ENCODE measurements at regions not wholly inside any gene's neighbourhood (a gene's known extent, or its start where the extent isn't known, plus 50 kb on each side); places are given as distances from the start of the nearest gene placed in this dataset.

- intact Hi-C loops (cut with DNase I) = no loop called here
- DNase-seq (ENCODE audit: low spot score) = no peak
Observed at GRCh38 chr6:18883851-18884250, 496.7 kb downstream of the RNF144B start.

- DNase-seq (ENCODE audit: low spot score) = no peak
- intact Hi-C loops (cut with DNase I) = no loop called here
Observed at GRCh38 chr6:18893540-18894269, 506.6 kb downstream of the RNF144B start.

GRCh38 chr6:18897350-18897749, 510.2 kb downstream of the RNF144B start:
- no peak for DNase-seq (ENCODE audit: low spot score)
- intact Hi-C loops (cut with DNase I) = no loop called here

GRCh38 chr6:18904681-18905080, 517.5 kb downstream of the RNF144B start:
- DNase-seq (ENCODE audit: low spot score) = no peak
- intact Hi-C loops (cut with DNase I) = no loop called here

GRCh38 chr6:18920701-18921100, 533.6 kb downstream of the RNF144B start:
- intact Hi-C loops (cut with DNase I) = no loop called here
- no peak for DNase-seq (ENCODE audit: low spot score)

- DNase-seq (ENCODE audit: low spot score) = no peak
- intact Hi-C loops (cut with DNase I) = no loop called here
Observed at GRCh38 chr6:18931086-18931485, 543.9 kb downstream of the RNF144B start.

- DNase-seq (ENCODE audit: low spot score) = no peak
- intact Hi-C loops (cut with DNase I) = no loop called here
Observed at GRCh38 chr6:18958146-18958545, 571.0 kb downstream of the RNF144B start.

- intact Hi-C loops (cut with DNase I) = no loop called here
- DNase-seq (ENCODE audit: low spot score) = no peak
Observed at GRCh38 chr6:18961566-18961965, 574.4 kb downstream of the RNF144B start.

- DNase-seq (ENCODE audit: low spot score) = no peak
- intact Hi-C loops (cut with DNase I) = no loop called here
Observed at GRCh38 chr6:18962361-18962905, 575.3 kb downstream of the RNF144B start.

- intact Hi-C loops (cut with DNase I) = no loop called here
- DNase-seq (ENCODE audit: low spot score) = no peak
Observed at GRCh38 chr6:18963439-18963838, 576.3 kb downstream of the RNF144B start.

- intact Hi-C loops (cut with DNase I) = no loop called here
- DNase-seq (ENCODE audit: low spot score) = no peak
Observed at GRCh38 chr6:18973251-18973650, 586.1 kb downstream of the RNF144B start.

GRCh38 chr6:18976091-18976490, 588.9 kb downstream of the RNF144B start:
- intact Hi-C loops (cut with DNase I) = no loop called here
- no peak for DNase-seq (ENCODE audit: low spot score)

- DNase-seq (ENCODE audit: low spot score) = no peak
- intact Hi-C loops (cut with DNase I) = no loop called here
Observed at GRCh38 chr6:18976966-18977365, 589.8 kb downstream of the RNF144B start.

- intact Hi-C loops (cut with DNase I) = no loop called here
- no peak for DNase-seq (ENCODE audit: low spot score)
Observed at GRCh38 chr6:18978337-18979128, 591.4 kb downstream of the RNF144B start.

GRCh38 chr6:18985061-18985460, 597.9 kb downstream of the RNF144B start:
- intact Hi-C loops (cut with DNase I) = no loop called here
- DNase-seq (ENCODE audit: low spot score) = no peak

- intact Hi-C loops (cut with DNase I) = no loop called here
- DNase-seq (ENCODE audit: low spot score) = no peak
Observed at GRCh38 chr6:18985996-18986395, 598.8 kb downstream of the RNF144B start.

- DNase-seq (ENCODE audit: low spot score) = no peak
- intact Hi-C loops (cut with DNase I) = no loop called here
Observed at GRCh38 chr6:18988636-18989035, 601.5 kb downstream of the RNF144B start.

- intact Hi-C loops (cut with DNase I) = no loop called here
Observed at GRCh38 chr6:18990059-18990978, 603.2 kb downstream of the RNF144B start.

GRCh38 chr6:18997375-18997826, 610.3 kb downstream of the RNF144B start:
- intact Hi-C loops (cut with DNase I) = no loop called here
- DNase-seq (ENCODE audit: low spot score) = no peak

More at GRCh38 chr6:18990059-18990978, 603.2 kb downstream of the RNF144B start:
- peak; percentile 80 for DNase-seq (ENCODE audit: low spot score)
